ENCODE measurements at regions not wholly inside any gene's neighbourhood (a gene's known extent, or its start where the extent isn't known, plus 50 kb on each side); places are given as distances from the start of the nearest gene placed in this dataset.

DNA sequence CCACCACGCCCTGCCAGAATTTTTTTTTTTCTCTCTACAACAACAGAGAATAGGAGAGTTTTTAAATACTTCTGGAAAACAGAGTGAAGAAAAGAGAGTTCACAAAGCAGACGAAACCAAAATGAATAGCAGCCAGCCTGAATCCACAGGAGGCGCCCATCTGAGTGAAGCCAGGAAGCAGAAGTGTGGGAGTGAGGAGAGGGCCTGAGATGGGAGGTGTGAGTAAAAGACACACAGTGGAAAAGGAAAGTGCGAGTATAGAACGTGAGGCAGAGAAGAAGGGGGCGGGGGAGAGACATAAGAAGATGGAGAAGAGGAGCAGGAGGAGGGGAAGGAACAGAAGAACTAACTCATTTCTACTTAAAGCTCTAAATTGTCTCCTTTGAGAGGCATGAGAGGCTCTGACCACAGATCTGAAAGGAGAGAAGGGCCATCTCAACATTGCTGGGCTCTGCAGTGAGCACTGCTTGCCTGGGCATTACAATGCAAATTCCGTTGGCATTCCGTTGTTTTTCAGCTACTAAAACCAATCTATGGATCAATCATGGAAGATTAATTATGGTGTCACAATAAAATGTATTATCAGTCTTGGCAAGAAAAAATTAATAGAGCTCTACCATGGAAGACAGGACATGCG is 140.1 kb upstream of the CPSF6 start:
- no peaks in the 10 kb centered on the region for H3K36me3 Mint-ChIP-seq (ENCODE audit: low read depth)
- no peak for DNase-seq (ENCODE audit: low spot score)
- TF ChIP-seq, protein P1, sequence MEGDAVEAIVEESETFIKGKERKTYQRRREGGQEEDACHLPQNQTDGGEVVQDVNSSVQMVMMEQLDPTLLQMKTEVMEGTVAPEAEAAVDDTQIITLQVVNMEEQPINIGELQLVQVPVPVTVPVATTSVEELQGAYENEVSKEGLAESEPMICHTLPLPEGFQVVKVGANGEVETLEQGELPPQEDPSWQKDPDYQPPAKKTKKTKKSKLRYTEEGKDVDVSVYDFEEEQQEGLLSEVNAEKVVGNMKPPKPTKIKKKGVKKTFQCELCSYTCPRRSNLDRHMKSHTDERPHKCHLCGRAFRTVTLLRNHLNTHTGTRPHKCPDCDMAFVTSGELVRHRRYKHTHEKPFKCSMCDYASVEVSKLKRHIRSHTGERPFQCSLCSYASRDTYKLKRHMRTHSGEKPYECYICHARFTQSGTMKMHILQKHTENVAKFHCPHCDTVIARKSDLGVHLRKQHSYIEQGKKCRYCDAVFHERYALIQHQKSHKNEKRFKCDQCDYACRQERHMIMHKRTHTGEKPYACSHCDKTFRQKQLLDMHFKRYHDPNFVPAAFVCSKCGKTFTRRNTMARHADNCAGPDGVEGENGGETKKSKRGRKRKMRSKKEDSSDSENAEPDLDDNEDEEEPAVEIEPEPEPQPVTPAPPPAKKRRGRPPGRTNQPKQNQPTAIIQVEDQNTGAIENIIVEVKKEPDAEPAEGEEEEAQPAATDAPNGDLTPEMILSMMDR (IDR thresholded peaks at IDR 0.05) = no peak

DNA sequence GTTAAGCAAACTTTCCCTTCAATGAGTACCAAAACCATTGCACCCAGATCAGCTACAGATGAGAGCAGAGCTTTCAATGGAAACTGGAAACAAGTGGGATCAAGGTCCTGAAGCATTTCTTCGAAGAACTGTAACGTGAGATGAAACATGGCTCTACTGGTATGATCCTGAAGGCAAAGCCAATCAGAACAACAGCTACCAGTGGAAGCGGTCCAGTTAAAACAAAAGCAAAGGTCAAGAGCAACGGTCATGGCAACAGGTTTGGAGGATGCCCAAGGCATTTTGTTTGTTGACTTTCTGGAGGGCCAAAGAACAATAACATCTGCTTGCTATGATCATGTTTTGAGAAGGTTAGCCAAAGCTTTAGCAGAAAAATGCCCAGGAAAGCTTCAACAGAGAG is 137.9 kb upstream of the CPSF6 start:
- H3K36me3 Mint-ChIP-seq (ENCODE audit: low read depth) = no peaks in the 10 kb centered on the region
- no peak overlapping the region for H3K4me3 Mint-ChIP-seq (ENCODE audit: unreplicated experiment)
- peaks cover 11% of the 10 kb centered on the region for H3K4me1 Mint-ChIP-seq (ENCODE audit: low read depth)
- peaks cover 9% of the 10 kb centered on the region for H3K27me3 Mint-ChIP-seq (ENCODE audit: low read depth)
- TF ChIP-seq, protein P1 (IDR thresholded peaks at IDR 0.05) = no peak
- DNase-seq (ENCODE audit: low spot score) = no peak
- no peak overlapping the region for H3K27ac Mint-ChIP-seq (ENCODE audit: unreplicated experiment)
- no peaks in the 10 kb centered on the region for H3K9me3 Mint-ChIP-seq (ENCODE audit: low read depth)

More for the DNA sequence above, 140.1 kb upstream of the CPSF6 start:
- Mint-ChIP-seq H3K9me3 (ENCODE audit: low read depth) (no peaks in the 10 kb centered on the region), H3K4me1 (ENCODE audit: low read depth) (peaks cover 7% of the 10 kb centered on the region), H3K27me3 (ENCODE audit: low read depth) (peaks cover 9% of the 10 kb centered on the region), H3K27ac (ENCODE audit: unreplicated experiment) (no peak overlapping the region), H3K4me3 (ENCODE audit: unreplicated experiment) (no peak overlapping the region)

DNA sequence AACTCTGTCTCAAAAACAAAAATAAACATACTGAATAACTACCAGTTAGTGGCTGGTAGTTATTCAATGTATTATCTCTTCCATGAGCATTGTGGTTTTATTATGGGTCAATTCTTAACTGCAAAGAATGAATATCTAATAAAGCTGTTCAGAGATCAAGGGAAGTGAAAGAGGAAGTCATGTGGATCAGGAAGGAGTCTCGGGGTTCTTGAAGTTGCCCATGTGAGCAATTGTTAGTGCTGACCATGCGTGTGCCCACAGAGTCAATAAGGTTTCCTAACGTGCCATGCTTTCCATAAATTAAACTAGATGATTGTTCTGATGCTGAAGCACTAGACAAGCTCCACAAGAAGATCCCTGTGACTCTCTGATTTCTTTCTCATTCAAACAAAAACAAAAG is 136.5 kb upstream of the CPSF6 start:
- no peak overlapping the region for H3K27ac Mint-ChIP-seq (ENCODE audit: unreplicated experiment)
- H3K9me3 Mint-ChIP-seq (ENCODE audit: low read depth) = no peaks in the 10 kb centered on the region
- TF ChIP-seq, protein P1 (IDR thresholded peaks at IDR 0.05) = no peak
- H3K4me1 Mint-ChIP-seq (ENCODE audit: low read depth) = peaks cover 20% of the 10 kb centered on the region
- H3K36me3 Mint-ChIP-seq (ENCODE audit: low read depth) = no peaks in the 10 kb centered on the region
- no peak overlapping the region for H3K4me3 Mint-ChIP-seq (ENCODE audit: unreplicated experiment)
- DNase-seq (ENCODE audit: low spot score) = no peak
- H3K27me3 Mint-ChIP-seq (ENCODE audit: low read depth) = peaks cover 9% of the 10 kb centered on the region

DNA sequence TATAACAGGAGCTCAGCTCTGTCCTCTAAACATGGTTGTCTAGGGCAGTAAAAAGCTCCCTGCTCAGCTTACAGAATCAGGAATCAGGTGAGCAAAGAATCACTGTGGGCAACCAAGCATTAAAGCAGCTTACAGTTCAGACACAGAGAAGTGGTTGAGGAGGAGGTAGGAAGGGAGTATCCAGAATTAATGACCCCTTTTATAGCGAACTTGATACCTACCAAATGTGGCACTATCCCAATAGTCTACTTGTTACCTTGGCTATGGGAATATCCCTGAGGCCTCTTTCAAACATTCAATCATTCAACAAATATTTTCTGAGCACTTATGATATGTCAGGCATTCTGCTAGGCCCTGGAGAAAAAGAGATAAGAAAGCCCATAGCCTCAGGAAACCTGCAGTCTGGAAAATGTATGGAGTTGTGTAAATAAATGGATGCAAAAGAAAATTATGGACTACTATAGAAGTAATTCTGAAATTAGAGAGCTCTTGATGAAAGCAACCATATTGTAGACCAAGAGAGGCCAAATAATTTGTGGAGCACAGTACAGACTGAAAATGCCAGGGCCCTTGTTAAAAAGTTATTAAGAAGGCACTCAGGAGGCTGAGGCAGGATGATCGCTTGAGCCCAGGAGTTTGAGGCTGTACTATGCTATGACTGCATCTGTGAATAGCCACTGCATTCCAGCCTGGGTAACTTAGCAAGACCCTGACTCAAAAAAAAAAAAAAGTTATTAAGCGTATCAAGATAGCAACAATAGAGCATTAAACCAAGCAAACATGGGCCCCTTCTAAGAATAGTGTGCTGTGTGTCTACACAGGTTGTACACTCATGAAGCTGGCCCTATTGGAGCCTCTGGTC is 134.0 kb upstream of the CPSF6 start:
- H3K4me3 Mint-ChIP-seq (ENCODE audit: unreplicated experiment) = no peak overlapping the region
- no peaks in the 10 kb centered on the region for H3K9me3 Mint-ChIP-seq (ENCODE audit: low read depth)
- H3K27me3 Mint-ChIP-seq (ENCODE audit: low read depth) = peaks cover 3% of the 10 kb centered on the region
- no peak for DNase-seq (ENCODE audit: low spot score)
- no peaks in the 10 kb centered on the region for H3K36me3 Mint-ChIP-seq (ENCODE audit: low read depth)
- H3K27ac Mint-ChIP-seq (ENCODE audit: unreplicated experiment) = no peak overlapping the region
- H3K4me1 Mint-ChIP-seq (ENCODE audit: low read depth) = peaks cover 25% of the 10 kb centered on the region
- TF ChIP-seq, protein P1 (IDR thresholded peaks at IDR 0.05) = no peak

DNA sequence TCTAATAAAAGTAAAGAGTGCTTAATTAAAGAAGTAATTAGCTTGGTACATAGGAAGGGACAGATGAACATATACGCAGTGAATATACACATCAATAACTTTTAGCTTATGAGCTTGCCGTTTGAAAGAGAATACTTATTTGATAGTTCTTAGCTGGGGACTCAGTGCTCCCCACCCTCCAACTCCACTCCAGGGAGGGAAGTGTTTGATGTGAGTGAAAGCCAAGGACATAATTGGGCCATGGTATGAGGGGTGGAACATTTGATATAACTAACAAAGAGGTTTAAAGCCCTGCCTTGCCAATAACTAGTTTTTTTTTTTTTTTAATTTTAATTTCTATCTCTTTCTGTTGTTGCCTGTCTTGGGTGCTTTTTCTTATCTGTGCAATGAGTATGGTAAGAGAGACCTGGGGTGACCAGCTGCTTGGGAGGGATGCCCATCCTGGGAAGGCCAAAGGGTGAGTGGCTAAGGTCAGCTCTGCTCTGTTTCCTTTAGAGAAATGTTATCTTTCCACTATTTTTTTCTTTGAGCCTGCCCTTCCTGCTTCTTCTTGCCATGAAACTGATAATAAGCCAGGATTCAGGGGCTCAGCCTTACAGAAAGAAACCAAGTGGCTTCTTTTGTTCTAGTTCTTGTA is 132.8 kb upstream of the CPSF6 start:
- Mint-ChIP-seq H3K4me3 (ENCODE audit: unreplicated experiment) (no peak overlapping the region), H3K27me3 (ENCODE audit: low read depth) (no peaks in the 10 kb centered on the region), H3K4me1 (ENCODE audit: low read depth) (peaks cover 25% of the 10 kb centered on the region), H3K27ac (ENCODE audit: unreplicated experiment) (no peak overlapping the region), H3K36me3 (ENCODE audit: low read depth) (no peaks in the 10 kb centered on the region), H3K9me3 (ENCODE audit: low read depth) (no peaks in the 10 kb centered on the region)
- DNase-seq (ENCODE audit: low spot score) = no peak
- TF ChIP-seq, protein P1 (IDR thresholded peaks at IDR 0.05) = no peak
